Breast epithelium (tissue), 4 donors: ENCODE measurements at regions not wholly inside any gene's neighbourhood (a gene's known extent, or its start where the extent isn't known, plus 50 kb on each side); places are given as distances from the start of the nearest gene placed in this dataset.

Experiments
- DNase-seq, 2 donors: peaks; one replicate each; pipeline ENCODE4 v3.0.0-alpha.2; 2019; ENCODE audit warnings: low spot score in 2 of 2
- H3K27ac ChIP-seq, 2 donors: fragments of 200-600 bp; sonication (generic) in 1 of 2; one replicate each; pipeline ENCODE4 v1.5.1; 2016 to 2019; ENCODE audit warnings: mild to moderate bottlenecking in 1 of 2
- H3K27me3 ChIP-seq, 2 donors: fragments of 200-600 bp; sonication (generic) in 1 of 2; one replicate each; pipeline versions ENCODE4 v1.5.1 to v1.6.0; 2017 to 2019; ENCODE audit warnings: control low read depth in 1 of 2, mild to moderate bottlenecking in 1 of 2
- H3K36me3 ChIP-seq: fragments of 200-600 bp; one replicate; pipeline ENCODE4 v1.5.1; 2019
- H3K4me1 ChIP-seq, 2 donors: fragments of 200-600 bp; sonication (generic); one replicate each; pipeline ENCODE4 v1.5.1; 2016 to 2019; ENCODE audit warnings: control low read depth in 1 of 2
- H3K4me3 ChIP-seq, 3 donors: fragments of 200-600 bp; sonication (generic); 1 replicate in 2 of 3; 2 replicates in 1 of 3; pipeline ENCODE4 v1.5.1; 2016 to 2019; ENCODE audit warnings: mild to moderate bottlenecking in 3 of 3, moderate library complexity in 2 of 3
- H3K9me3 ChIP-seq, 2 donors: fragments of 200-600 bp; sonication (generic) in 1 of 2; one replicate each; pipeline ENCODE4 v1.5.1; 2016 to 2019; ENCODE audit warnings: control low read depth in 1 of 2
- CTCF ChIP-seq, 3 donors: fragments of 450-650 bp; IDR thresholded peaks; one replicate each; pipeline ENCODE4 v1.5.1; 2016 to 2017; ENCODE audit warnings: antibody characterized with exemption in 3 of 3, mild to moderate bottlenecking in 3 of 3, moderate library complexity in 3 of 3
- POLR2A ChIP-seq: fragments of 450-650 bp; IDR thresholded peaks from one replicate; pipeline ENCODE4 v1.6.1; 2016; ENCODE audit warnings: antibody characterized with exemption, mild to moderate bottlenecking, moderate library complexity
- POLR2AphosphoS5 ChIP-seq, 3 donors: sonication (generic); formaldehyde crosslinking; IDR thresholded peaks; one replicate each; pipeline ENCODE4 v1.6.1; 2017; ENCODE audit warnings: antibody characterized with exemption in 3 of 3
- intact Hi-C: fragments of 100-400 bp; cut with DNase I; formaldehyde crosslinking; loops from one replicate; pipeline ENCODE4 v1.15.1; 2023; ENCODE audit warnings: low total_unique reads

DNA sequence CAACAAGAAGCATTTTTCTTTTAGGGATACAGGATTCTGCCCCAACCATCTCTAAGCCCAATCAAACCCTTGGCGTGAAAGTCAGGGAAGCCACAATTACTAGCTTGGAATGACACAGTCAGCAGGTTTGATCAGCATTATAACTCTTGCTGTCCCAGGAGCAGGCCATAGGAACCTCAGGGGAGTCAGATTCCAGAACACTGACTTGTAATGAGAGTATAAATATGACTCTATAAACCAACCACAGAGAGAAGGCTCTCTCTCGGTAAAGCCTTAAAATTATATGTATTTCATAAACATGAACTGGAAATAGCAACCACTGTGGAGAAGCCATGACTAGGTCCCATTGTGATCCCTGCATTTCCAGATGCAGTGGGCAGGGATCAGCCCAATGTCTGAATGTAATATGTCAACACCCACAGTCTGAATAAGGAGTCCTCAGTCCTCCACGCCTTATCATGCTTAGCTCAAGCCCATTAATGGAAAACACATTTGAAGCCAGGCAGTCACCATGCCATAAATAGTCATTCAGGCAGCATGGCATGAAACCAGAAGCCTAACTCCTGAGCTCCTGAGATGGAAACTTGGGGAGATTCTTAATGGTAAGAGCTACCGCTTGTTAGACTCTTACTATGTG lies 99.1 kb upstream of the MTNR1B start:
- no peak for DNase-seq
- Histone ChIP-seq H3K36me3 (no peaks in the 10 kb centered on the region), H3K27ac (no peak overlapping the region), H3K4me3 (no peak overlapping the region), H3K9me3 (no peaks in the 10 kb centered on the region), H3K27me3 (no peaks in the 10 kb centered on the region), H3K4me1 (no peaks in the 10 kb centered on the region)
- TF ChIP-seq POLR2A (no peak), POLR2AphosphoS5 (IDR thresholded peaks at IDR 0.05) (no peak), CTCF (IDR thresholded peaks at IDR 0.05) (no peak)
- intact Hi-C loops, result no loop called here

DNA sequence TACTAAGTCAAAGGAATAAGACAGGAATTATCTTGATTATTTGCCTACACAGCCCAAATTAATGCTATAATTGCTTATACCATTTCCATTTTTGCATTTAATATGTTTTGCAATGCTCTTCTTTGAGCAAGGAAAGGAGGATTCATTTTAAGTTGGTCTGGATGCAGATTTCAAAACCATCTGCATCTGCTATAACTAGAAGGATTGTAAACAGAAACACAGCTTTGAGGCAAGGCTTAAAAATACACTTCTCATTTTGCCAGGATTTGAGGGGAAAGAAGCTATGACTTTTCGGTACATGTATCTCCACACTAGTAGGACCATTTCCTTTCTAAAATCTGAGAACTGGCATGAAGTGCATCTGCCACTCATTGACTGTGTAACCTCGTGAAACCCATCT lies 95.9 kb upstream of the MTNR1B start:
- no peak overlapping the region for H3K4me3 ChIP-seq
- H3K27ac ChIP-seq, result no peak overlapping the region
- H3K27me3 ChIP-seq, result no peaks in the 10 kb centered on the region
- no peaks in the 10 kb centered on the region for H3K36me3 ChIP-seq
- no peak for DNase-seq
- intact Hi-C loops, result no loop called here
- no peaks in the 10 kb centered on the region for H3K4me1 ChIP-seq
- TF ChIP-seq POLR2AphosphoS5 (IDR thresholded peaks at IDR 0.05) (no peak), CTCF (IDR thresholded peaks at IDR 0.05) (no peak), POLR2A (no peak)
- H3K9me3 ChIP-seq, result no peaks in the 10 kb centered on the region

DNA sequence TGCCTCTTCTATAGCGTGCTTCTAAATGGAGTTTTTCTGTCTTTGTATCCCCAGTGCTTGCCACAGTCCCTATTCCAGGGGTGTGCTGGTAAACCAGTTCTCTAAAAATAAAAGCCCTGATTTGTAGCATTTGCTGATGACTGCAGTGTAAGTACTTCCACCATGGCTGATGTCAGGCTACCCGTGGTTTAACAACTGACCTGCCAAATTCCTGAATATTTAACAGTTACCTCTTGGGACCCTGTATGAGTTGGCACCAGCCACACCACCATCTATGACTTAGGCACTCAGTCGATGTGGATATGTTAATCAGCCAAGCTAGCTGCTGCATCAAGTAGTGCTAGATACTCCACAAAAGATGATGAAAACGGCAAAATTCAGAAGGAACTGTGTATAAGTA lies 94.0 kb upstream of the MTNR1B start:
- H3K4me1 ChIP-seq, result no peaks in the 10 kb centered on the region
- H3K36me3 ChIP-seq, result no peaks in the 10 kb centered on the region
- H3K27ac ChIP-seq, result no peak overlapping the region
- H3K27me3 ChIP-seq, result no peaks in the 10 kb centered on the region
- H3K4me3 ChIP-seq, result no peak overlapping the region
- intact Hi-C loops, result no loop called here
- H3K9me3 ChIP-seq, result no peaks in the 10 kb centered on the region
- no peak for TF ChIP-seq POLR2A
- TF ChIP-seq POLR2AphosphoS5 (IDR thresholded peaks at IDR 0.05), result no peak
- TF ChIP-seq CTCF (IDR thresholded peaks at IDR 0.05), result no peak
- DNase-seq, result no peak

GRCh38 chr11:92879086-92879485 lies 90.4 kb upstream of the MTNR1B start:
- intact Hi-C loops, result no loop called here

DNA sequence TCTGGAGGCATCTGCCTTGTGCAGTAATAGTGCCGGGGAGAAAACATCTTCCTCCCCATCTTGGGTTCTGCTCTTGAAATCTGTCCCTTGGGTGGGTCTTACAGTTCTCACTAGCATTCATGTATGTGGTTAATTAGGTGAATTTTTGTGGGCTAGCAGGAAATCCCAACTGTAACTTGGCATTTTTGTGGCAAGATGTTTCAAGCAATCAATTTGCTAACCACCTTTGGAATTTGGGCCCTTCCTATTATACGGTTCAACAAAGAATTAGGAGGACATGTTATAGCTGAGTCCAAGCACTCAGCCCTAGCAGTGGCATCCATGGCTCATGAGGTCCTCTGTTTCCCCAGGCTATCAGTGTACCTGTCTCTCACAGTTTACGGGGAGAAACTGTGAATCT lies 89.1 kb upstream of the MTNR1B start:
- intact Hi-C loops, result no loop called here
- Histone ChIP-seq H3K36me3 (no peaks in the 10 kb centered on the region), H3K27ac (no peak overlapping the region), H3K4me3 (no peak overlapping the region), H3K27me3 (no peaks in the 10 kb centered on the region), H3K9me3 (no peaks in the 10 kb centered on the region), H3K4me1 (no peaks in the 10 kb centered on the region)
- no peak for DNase-seq
- TF ChIP-seq POLR2A (no peak), POLR2AphosphoS5 (IDR thresholded peaks at IDR 0.05) (no peak), CTCF (IDR thresholded peaks at IDR 0.05) (no peak)

More at GRCh38 chr11:92879086-92879485, 90.4 kb upstream of the MTNR1B start:
- no peak for DNase-seq
- Histone ChIP-seq H3K27ac (no peak overlapping the region), H3K36me3 (no peaks in the 10 kb centered on the region), H3K4me3 (no peak overlapping the region), H3K4me1 (no peaks in the 10 kb centered on the region), H3K9me3 (no peaks in the 10 kb centered on the region), H3K27me3 (no peaks in the 10 kb centered on the region)
- TF ChIP-seq POLR2A, result no peak
- no peak for TF ChIP-seq POLR2AphosphoS5 (IDR thresholded peaks at IDR 0.05)
- TF ChIP-seq CTCF (IDR thresholded peaks at IDR 0.05), result no peak
